Activated naive CD4-positive, alpha-beta T cell (primary cell): ENCODE measurements at regions not wholly inside any gene's neighbourhood (a gene's known extent, or its start where the extent isn't known, plus 50 kb on each side); places are given as distances from the start of the nearest gene placed in this dataset.

Experiments
- DNase-seq, 4 experiments: peaks; one replicate each; lab custom pipeline; 2025; lab: John Stamatoyannopoulos, UW

DNA sequence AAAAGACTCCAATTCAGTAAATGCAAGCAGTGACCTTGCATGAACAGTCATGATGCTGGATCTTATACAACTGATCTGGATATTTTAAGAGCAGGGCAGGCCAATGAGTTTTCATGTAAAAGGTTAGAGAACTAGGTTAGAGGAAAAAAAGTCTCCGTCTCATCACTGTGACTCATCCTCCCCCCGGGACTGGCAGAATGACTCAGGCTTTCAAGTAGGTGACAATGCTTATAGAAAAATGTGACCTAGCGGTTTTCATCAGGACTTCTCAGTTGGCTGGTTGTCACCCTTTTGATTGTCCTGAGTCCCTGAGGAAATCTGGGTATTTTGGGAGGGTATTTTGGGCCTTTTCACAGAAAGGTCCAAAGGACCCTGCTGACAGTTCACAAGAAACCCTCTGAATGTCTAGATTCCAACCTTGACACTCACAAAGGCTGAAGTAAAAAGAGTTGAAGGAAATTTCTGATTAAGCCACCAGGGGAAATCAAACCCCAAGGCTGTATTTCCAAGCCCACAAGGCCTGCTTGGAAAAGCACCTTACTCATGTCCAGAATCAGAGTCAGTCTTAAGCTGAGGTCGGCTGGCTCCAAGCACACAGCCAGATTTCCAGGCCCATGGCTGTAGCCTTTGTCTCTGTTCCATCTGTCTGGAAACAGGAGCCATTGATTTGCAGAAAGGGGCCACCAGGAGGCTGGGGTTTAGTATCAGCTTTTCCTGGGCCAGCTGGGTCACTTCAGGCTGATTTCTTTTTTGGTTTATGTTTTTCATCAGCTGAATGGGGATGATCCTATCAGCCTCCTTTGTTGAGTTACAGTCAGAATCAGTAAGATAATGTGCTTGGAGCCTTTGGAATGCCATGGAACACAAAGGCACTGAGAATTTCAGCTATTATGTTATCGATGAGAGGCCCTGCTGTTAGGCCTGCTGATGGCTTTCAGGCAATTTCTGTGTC is 226.4 kb upstream of the HABP2 start:
- DNase-seq = no peak

DNA sequence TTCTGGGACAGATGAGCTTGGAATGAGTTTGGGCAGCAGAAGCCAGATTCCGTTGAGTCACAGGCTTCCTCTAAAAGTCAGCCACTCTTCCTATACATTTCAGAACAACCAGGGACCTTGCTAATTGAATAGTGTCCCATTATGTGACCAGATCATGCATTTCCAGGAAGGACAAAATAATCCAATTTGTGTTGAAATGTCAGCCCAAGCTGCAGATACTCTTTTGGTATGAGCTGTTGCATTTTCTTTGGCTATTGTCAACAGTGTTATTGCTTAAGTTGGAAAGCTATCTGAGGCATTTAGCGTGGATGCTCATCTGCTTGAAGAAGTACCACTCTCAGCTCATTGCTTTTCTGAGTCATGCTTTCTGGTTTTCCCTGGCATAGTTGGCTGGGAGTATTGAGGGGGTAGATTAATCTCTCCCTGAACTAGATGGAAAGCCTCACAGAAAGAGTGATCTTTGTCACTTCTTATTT is 223.7 kb upstream of the HABP2 start:
- DNase-seq = no peak

DNA sequence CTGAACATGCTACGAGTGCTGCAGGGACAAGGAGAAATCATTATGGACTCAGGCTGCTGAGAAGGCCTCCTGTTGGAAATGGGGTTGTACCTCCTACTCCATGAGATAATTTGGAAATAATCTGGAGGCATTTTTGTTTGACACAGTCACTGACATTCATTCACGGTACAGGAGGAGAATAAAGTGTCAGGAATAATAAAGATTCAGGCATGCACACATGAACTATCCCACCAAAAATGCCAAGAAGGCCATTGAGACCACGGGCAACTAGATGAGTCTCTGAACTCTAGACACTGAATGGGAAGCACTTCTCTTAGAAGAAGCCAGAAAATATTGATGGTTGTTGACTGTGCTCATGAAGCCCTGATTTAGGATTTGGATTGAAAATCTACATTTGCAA is 220.9 kb upstream of the HABP2 start:
- DNase-seq = no peak

DNA sequence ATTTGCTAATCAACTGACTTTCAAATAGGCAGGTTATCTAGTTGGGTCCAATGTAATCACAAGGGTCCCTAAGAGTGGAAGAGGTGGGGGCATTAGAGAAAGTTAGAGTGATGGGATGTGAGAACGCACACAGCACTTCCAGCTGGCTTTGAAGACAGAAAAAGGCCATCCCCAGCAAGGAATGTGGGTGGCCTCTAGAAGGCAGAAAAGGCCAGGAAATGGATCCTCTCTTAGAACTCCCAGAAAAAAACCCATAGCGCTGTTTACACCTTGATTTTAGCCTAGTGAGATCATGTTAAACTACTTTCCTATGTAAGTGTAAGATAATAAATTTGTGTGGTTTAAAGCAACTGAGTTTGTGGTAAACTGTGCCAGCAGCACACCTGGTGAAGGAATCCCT is 219.5 kb upstream of the HABP2 start:
- DNase-seq = no peak

DNA sequence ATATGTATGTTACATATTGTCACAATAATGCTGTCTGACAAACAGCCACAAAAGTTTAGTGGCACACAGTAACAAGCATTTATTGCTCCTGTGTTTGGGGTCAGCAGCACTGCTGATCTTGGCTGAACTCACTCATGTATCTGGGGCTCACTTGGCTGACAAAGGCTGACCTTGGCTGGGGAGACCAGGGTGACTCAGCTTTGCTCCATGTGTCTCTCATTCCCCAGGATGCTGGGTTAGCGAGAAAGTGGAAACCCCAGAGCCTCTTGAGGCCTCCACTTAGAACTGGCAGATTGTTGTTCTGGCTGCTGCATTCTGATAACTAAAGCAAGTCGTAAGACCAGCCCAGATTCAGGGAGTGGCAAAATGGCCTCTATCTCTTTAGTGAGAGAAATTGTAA is 217.3 kb upstream of the HABP2 start:
- no peak for DNase-seq

DNA sequence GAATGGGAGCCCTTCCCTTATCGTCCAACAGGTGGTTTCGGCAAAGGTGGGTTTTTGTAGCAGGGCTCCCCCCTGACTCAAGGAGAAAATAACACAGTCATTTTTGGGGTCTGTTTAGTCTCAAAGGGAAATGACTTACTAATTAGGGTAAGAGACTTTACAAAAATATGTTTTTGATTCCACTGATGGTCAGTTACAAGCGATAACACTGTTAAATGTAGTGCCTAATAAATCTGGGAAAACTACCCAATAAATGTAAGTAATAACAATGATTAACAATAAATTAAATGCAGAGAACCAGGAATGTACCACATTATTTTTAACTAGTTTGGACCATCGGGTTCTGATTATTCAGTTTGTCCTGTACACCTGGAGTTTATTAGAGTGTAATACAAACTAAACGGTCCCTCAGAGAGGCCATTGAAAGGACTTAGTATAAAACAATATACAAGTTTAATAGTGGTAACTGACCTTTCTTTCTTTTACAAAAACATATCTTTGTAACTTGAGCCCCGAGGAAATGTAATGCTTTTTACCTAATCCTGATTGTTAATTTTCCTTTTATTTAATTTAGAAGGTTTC is 216.2 kb upstream of the HABP2 start:
- DNase-seq = no peak

DNA sequence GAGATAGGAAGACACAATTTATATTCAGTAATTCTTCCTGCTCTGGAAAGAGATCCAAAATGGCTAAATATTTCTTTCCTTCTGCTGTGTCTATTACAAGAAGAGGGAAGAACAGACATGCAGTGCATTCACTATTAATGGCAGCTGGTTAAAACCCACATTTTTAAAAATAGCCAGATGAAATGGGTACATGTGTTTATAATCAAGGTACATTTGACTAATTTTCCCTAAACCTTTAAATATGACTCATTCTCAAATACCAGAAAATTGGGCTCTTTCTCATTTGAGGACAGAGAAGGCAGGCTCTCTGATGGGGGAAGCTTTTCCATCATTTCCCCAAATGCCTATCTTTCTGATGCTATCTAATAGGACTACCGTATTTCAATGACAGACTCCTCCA is 215.7 kb upstream of the HABP2 start:
- no peak for DNase-seq

DNA sequence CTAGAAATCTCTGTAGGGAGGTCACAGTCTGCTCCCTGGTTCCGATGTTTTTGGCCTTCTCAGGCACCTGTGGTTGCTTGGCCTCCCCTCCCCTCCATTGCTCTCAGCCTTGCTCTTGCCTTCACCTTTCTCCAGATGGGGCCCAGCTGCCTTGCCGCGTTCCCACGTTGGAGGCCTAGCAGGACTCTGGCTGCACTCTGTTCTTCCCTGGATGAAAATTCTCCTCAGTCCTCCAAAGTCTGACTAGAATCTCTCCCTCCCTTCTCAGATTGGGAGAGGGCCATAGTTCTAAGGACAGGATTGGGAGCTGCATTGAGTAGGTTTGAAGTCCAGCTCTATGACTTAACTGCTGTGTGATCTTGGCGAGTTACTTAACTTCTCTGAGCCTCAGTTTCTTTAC is 213.7 kb upstream of the HABP2 start:
- no peak for DNase-seq

DNA sequence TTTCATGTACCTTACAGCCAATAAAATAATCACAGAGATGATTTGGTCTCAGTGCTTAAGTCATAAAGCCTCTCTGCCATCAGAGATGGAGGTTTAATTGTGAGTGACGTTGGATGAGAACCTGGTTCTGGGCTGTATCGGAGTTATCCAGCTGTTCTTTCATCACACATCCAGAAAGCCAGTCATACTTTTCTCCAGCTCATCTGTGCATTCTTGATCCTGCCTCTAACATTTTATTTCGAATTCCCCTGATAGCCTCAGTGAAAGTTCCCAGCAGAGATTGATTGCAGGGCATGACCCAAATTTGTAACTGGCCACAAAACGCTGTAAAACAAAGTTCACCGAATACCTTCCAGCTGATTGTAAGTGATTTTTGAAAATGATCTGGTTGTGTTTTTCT is 212.6 kb upstream of the HABP2 start:
- DNase-seq = no peak

DNA sequence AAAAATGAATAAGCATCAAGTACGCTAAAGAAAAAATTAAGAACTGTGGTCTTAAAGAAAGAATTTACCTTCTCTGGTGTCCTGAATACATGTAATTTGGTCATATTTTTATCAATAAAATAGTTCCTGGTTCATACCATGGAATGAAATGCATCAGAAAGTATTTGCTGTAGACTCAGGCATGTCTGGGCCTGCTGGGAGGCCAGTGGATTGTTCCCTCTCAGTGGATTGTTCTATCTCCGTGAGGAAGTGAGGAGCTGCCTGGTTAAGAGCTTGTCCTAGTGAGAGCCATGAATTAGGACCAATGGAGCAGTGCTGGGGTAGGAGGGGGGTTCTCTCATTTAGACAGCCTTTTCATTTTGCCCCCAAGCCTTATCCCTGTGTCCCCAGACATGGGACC is 211.7 kb upstream of the HABP2 start:
- no peak for DNase-seq

DNA sequence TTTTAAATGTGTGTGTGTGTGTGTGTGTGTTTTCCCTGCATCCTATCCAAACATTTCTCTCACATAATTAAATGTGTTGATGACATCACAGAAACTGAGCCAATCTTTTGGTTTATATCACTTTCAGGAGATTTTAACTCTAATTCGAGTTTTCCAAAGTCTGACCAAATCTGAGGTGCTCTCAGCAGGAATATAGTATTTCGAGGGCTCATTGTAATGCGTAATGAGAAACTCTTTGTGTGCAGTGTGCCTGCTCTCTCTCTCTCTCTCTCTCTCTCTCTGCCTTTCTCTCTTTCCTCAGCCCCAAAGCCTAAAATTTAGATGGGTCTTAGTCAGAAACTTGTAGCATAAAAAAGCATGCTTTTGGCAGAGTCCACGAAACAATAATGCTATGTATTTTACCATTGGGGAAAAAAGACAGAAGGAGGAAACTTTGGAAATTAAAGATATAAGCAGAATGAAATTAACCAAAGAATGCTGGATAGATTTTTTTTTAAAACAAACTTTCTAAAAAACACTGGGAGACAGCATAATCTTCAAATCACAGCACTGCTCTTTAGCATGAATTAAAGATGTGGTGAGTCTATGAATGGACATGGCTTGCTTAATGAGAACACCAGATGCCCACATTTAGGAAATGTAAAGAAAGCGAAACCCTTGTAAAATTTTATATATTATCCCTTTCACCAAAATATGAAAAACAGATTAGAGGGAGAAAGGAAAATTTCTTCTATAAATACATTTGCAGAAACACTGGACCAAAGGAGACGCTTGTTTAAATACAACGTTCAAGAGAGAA is 206.8 kb upstream of the HABP2 start:
- DNase-seq = no peak

DNA sequence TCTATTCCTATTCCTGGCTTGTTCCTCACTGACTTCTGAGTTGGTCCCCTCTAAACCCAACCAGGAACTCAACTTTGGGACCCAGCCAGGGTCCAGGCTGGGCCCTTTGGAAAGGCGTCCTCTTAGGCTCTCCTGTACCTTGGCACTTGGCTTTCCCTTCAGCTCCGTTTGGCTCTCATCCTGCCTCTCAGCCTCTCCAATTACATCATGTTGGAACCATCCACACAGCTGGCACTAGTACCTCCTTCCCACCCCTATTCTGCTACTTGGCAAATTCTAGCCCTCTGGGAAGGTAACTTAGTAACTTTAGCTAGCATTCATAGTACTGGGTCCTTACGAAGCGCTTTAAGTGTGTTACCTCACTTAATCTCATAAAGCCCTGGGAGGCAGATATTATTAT is 205.3 kb upstream of the HABP2 start:
- no peak for DNase-seq

DNA sequence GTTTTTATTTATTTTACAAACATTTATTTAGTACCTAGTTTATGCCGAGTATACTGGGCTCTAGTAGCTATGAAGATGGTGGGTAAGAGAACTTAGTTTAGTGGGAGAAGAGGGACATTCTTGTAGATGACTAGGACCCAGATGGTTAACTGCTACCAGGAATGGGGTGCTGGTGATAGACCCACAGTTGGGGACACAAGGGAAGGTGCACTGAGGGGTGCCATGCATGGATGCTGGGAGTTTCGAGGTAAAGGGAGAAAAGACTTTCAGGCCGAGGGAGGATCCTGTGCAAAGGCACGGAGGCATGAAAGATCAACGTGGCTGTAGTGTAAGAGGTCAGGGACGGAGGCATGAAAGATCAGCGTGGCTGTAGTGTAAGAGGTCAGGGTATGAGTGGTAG is 204.2 kb upstream of the HABP2 start:
- DNase-seq = no peak

DNA sequence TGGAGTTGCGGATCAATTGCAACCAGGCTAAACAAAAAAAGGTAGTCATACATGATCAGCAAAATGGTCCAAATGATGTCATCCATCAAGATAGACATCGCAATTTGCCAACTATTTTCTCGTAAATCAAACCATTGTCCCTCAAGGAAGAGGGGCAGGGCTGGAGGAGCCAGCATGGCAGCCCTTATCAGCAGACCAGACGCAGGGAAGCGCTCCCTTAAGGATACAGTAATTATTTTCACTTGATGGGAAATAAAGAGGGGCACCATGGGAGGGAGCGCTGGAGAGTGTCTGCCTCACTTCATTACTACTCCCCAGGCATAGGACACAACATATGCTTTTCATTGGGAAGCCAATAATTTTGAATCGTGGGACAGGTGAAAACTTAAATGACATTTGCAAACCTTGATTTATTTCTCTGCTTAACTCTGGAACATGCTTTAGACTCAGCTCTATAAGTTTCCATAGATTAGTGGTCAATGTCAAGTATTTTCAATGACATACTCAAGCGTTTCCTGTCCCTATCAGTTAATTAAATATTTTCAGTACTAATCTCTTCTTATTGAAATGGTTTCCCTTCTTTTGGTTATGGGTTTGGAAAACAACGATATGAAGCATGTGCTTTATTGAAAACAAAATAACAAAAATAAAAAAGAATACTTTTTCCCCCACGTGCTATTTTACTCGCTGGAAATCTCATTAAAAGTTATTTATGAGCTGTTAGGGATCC is 202.4 kb upstream of the HABP2 start:
- no peak for DNase-seq

DNA sequence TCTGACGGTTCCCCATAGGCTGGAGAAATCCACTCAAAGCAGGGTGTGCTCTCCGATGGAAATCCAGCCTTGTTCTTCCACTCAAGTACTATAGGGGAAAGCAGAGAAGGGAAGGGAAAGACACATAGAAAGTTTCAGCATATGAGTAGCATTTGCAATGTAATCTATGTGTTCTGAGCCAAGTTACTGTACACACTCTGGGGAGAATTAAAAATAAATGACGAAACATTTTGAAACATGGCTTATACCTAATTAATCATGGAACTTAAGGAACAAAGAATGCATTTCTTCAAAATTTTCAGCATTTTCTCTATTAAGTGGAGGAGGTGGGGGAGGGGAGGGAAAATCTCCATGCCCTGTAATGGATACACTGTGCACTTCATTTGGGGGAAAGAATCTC is 198.1 kb upstream of the HABP2 start:
- DNase-seq = no peak

DNA sequence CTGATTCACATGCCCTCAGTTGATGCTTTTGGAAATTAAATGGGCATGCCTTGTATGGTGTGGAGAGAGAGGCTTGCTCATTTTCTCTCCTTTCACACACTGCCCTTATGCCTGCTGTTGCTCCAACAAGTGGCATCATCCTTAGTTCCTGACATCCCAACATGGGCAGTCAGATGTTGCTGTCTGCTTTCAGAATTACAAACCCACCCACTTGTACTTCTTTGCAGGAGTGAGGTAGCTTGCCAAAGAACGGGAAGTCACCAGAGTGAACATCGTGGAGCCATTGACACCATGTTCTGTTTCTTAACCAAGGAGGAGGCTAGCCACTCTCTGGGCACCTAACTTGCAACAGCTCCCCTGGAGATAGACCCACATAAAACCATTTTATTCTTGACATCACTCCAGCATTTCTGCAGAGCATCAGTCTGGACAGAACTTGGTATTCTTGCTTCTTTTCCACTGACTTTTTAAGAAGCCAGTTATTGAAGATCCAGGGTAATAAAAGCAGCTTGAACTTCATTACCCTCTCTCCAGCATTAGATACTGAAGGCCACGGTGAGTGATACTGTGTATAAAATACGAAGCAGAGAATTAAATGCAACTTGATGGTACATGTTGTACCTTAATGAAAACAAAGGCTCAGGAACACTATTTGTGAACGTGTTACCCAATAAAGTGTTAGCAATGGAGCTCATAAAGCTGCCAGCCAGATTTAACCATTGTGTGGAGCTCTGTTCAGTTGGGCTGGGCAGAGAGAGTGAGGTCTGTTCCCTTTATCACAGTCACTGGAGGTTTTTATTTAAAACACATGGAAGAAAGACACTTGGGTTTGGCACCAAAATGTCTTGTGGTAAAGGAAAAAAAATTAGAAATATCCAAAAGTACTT is 195.8 kb upstream of the HABP2 start:
- no peak for DNase-seq

DNA sequence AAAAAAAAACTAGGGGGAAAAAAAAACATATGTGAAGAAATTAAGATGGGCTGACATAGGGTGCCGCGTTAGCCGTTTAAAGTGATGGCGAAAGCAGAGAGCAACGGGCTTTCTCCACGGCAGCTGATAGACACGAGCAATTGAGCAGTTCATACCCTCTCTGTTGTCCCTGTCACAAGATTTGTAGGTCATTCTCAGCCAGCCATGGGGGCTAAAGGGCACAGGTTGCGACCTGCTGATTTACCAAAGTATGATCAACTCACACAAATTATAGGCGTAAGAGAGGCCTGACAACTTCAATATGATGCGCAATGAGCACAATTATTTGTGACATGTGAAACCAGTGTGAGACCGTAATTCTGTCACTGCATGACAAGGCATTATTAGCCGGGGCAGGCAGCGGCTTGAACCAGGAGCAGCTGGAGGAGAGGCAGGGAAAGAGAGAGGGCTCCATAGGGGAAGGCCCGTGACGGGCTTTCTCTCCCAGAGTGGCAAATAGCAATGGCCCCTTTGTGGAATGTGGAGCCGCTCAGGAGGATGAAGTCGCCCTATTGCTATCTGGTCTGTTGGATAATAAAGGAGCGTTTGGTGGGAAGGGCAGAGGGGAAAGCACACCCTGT is 195.1 kb upstream of the HABP2 start:
- no peak for DNase-seq

DNA sequence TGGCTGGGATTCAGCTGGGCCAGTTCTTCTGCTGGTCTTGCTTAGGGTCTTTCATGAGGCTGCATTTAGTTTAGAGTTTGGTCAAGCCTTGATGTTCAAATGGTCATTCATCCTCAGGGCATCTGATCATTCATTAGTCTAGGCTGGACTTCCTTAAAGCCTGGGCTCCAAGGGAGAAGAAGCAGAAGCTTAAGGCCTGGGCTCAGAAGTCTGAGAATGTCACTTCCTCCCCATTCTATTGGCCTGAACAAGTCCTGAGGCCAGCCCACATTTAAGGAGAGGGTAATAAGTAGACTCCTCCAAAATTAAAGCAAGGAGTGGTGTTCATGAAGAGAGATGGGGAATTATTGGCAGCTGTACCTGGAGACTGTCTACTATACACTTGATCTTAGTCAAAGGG is 193.2 kb upstream of the HABP2 start:
- no peak for DNase-seq

DNA sequence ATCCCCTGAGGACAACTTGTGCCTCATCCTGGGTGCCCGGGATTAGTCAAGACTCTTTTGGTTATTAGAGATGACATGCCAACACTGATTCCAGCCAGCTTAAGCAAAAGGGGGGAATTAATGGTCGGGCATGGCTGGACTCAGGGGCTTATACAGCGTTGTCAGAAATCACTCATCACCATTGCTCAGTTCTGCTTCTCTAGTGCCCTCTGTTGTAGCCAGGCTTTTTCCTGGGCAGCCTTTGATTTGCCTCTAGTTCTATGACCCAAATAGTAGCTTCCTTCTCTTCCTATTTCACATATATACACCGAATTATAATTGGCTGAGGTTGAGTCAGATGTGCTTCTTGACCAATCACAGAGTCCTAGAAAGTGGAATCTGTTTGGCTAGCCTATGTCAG is 192.0 kb upstream of the HABP2 start:
- no peak for DNase-seq

DNA sequence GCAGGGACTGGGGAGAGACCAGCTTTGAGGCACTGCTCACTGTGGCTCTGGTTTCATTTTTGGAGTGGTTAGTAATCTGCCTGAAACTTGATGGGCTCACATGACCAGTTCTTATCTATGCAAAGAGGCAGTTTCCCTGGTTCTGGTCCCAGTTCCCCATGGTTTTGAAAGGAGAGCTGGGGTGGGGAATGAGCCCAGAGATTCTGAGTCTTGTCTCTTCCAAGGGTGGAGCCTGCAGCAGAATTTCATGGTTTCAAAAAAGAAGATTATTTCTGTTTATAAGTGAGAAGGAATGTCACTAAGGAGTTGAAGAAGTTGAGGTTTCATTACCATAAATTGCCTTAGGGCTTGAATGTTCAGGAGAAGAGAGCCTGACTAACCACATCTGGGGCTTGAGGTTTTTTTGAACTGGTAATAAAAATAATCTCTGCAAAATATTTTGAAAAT is 190.2 kb upstream of the HABP2 start:
- no peak for DNase-seq

DNA sequence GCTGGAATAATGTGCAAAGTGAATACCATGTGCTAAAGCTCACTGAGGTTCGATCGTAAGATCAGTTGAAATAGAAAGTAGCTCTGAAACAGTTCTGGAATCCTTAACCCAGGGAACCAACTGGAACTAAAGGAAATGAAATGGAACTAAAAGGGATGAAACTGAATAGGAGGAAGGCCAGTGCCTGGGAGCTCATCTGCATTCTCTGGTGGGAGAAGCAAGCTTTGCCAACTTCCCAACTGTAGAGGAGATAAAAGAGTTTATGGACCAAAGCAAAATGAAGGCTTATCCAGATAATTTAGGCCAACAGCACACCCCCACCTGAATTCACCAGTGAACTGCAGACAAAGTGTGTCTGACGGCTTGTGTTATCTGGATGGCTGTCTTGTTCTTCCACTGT is 188.6 kb upstream of the HABP2 start:
- DNase-seq = no peak
